Gastrocnemius medialis (tissue), 4 donors: ENCODE measurements at regions not wholly inside any gene's neighbourhood (a gene's known extent, or its start where the extent isn't known, plus 50 kb on each side); places are given as distances from the start of the nearest gene placed in this dataset.

Source experiments
- CTCF ChIP-seq, 5 experiments: fragments of 450-650 bp in 3 of 5; fragments of 200-600 bp in 2 of 5; sonication (generic) in 2 of 5; IDR thresholded peaks in 4 of 5; conservative IDR thresholded peaks in 1 of 5; 1 replicate in 4 of 5; 2 replicates in 1 of 5; pipeline ENCODE4 v1.5.1; 2016 to 2019; ENCODE audit warnings: antibody characterized with exemption in 5 of 5, mild to moderate bottlenecking in 3 of 5, moderate library complexity in 3 of 5
- POLR2A ChIP-seq, 2 donors: fragments of 450-650 bp; IDR thresholded peaks; one replicate each; pipeline ENCODE4 v1.6.1; 2017; ENCODE audit warnings: antibody characterized with exemption in 2 of 2, mild to moderate bottlenecking in 2 of 2, moderate library complexity in 2 of 2

DNA sequence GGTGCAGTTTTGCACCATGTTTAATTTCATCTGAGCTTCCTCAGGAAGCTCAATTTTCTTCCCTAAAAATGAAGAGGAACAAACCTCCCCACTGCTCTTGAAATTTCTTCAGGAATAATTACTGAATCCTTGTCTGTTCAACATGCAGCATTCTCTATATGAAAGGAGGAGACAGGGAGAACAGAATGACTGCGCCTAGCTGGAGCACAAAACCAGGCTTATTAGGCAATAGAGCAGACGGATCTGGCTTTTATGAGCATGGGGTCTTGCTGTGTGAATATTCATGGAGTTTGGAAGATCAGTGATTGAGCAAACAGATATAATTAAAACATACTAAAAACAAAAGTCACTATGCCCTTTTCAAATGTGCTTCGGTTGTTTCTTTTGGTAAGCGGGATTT lies 148.1 kb downstream of the SUDS3 start:
- TF ChIP-seq CTCF (IDR thresholded peaks at IDR 0.05 in 4 of 5, conservative IDR thresholded peaks at IDR 0.05 in 1 of 5) (no peak), POLR2A (IDR thresholded peaks at IDR 0.05) (no peak)
